Fibroblast of gingiva (primary cell): ENCODE measurements at regions not wholly inside any gene's neighbourhood (a gene's known extent, or its start where the extent isn't known, plus 50 kb on each side); places are given as distances from the start of the nearest gene placed in this dataset.
"Not testable (repeated sequence)": the region's sequence is repeated elsewhere in the genome, so short reads cannot be mapped to it uniquely, and the experiment has no call there.

Source experiments
- DNase-seq: peaks from one replicate; pipeline ENCODE4 v3.0.0-alpha.2; 2011; ENCODE audit warnings: low read depth

DNA sequence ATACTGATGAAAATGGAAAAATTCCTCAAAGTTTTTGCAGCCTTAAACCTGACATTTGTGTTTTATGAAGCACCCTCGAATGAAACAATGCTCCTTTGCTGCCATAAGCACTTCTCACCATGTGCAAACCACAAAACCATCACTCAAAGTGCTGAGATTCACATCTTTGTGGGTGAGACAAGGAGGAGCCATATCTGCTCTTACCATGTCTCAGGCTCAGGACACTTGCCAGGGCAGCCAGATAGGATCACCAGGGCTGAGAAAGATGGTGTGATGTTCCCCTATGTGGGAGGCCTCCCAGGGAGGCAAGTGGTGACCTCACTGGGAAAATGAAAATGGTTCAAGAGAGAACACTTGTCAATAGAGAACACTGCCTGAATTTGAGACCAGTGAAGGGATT, 120.4 kb downstream of the CCDC34 start:
- DNase-seq: no peak

DNA sequence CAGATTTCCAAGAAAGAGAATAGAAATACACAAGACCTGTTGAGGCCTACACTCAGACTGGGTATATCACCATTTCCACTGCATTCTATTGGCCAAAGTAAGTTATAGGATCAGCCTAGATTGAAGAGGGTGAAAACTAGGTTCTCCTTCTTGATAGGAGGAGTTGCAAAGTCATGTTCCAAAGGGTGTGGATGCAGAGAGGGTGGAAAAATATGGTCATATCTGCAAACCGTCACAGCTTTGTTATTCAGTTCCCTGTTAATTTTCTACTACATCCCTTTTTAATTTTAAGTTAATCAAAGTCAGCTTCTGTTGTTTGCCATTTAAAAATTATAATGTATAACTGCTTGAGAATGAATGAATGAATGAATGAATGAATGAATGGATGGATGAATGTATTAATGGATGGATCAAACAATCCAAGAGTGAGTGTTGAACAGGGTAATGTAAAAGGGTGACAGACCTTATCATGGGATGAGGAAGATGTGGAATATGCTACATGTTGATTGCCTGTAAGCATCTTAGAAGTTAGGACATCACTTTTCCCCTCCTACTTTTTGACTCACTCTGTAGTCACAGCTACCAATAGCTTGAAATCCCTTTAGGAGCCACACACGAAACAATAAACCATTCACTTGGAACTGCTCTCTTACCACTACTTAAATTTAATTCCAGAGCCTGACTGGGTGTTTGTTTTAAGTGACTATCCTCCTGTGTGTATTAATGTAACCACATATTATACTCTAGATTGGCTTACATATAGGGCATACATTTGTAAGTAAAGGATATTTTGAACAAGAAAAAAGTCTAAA, 121.5 kb downstream of the CCDC34 start:
- peak; percentile 61 for DNase-seq

DNA sequence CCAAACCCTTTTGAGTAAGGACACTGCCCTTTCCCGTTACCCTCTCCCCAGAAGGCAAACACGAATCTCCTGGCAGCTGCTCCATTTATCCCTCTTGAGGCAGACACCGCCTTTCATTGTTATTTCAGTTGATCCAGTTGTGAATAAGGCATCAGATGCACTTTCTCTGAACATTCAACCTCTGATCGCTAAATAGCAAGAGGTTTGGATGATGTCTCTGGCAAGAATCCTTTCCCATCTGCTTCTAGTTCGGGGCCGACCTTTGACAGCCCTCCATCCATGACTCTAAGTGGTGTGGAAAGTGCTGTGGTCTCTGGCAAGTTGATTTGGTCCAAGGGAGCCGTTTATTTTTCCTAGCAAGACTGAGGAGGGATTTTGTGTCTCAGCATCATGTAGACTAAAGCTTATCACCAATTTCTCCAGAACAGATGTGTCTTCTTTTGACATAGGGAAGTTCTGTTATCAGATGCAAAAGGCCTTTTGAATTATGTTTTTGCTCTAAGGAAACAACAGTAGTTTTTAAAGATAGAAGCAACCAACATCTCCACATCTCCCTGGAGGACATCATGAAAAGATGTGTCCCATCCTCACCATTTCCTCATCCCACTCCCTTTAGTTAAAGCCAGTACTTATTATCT, 123.6 kb downstream of the CCDC34 start:
- DNase-seq: peak; percentile 86

DNA sequence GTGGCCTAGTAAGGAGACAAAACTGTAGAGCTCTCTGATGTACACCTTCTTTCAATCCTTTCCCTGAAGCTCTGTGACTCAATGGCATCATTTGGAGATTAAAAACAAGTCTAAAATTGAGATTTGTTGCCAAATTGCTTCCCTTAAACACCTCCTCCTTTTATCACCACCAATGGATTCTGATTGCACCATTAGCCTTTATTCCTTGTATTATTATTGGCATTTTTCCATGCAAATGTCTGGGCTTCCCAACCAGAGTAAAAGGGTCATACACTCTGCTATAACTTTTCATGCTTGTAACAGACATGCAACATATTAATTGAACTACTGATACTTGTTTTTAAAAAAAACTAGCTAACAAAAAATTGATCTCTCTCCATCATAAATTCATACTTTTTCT, 124.2 kb downstream of the CCDC34 start:
- no peak for DNase-seq

DNA sequence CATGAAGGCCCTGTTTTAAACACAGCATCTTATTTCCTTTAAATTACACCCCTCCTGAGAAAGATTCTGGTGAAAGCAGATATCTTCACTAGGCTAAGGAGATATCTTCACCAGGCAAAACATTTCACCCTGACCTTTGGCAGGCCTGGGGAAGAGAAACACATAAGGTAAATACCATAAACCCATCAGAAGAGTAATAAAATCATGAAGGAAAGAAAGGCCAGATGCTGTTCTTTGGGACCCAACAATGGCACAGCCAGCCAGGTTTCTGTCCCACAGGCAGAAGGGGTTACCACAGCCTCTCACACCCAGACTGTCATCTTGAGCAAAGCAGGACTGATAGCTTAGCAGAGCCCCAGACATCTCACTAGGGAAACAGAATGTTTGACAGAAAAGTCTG, 125.4 kb downstream of the CCDC34 start:
- DNase-seq: no peak

DNA sequence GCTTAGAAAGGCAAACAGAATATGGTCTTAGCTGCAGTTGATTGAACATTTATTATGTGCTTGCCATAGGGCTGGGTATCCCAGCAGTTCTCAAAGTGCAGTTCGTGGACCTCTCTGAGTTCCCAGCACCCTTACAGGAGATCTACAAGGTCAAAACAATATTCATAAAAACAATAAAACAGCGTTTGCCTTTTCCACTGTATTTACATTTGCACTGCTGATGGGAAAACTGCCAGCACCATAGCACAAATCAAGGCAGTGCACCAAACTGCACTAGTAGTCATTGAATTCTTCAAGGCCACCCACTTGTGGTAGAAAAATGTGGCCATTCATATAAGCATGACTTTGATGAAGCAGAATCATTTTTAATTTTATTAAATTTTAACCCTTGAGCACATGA, 128.1 kb downstream of the CCDC34 start:
- DNase-seq: no peak

DNA sequence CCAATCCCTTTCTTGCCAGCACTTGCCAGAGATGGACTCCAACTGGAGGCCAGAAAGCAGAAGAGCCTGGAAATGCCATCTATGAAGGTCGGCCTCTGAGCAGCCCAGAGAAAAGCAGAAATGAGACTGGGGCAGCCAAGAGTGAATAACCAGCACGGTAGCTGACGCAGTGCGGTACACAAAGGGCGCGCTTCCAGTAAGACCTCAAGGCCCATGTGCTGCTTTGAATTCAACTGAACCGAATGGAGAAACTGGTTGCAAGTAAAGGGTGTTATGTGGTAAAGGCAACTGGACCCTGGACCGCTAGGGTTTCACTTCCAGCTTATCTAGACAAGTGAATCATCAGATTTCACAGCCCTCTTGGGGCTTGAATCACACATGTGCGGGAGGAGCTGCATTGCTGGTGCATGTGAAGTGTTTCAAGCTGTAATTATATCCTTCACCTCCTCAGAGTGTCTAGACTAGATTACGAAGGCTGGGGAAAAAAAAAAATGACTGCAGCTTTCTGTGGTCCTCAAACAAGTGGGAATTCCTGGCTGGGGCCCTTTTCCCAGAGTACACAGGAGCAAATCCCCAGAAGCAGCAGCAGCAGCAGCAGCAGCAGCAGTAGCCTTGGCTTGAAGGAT, 128.9 kb downstream of the CCDC34 start:
- peak; percentile 74 for DNase-seq

DNA sequence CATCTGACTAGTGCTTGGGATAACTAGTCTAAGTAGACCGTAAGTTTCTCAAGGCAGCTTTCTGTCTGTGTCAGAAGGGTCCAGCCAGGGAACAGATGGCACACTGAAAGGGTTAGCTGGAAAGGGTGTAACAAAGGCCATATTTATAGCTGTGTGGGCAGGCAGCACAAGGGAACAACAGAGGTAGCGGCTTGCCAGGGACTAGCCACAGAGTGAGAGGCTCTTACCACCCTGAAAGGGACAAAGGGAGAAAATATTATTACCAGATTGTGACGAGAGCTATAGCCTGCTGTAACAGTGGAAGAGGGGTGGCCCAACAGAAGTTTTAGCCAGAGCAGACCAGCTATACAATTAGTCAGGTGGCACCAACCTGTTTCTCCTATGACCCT, 129.4 kb downstream of the CCDC34 start:
- no peak for DNase-seq

DNA sequence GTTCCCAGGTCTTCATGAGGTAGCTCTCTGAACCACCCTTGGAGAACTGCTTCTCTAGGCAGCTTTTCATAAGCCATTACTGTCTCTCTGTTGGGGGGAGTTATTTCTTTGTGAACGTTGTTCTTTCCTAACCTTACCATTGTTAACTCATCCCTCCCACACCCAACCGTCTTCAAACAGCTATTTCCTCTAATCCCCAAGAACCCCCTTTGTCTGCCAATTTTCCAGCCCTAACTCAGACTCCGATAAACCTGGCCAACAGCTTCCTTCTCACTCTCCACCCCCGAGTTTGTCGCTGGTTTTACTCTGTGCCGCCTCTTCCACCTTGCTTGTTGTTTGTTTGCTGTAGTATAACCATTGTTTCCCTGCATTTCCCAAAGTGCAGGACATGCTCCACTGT, 131.5 kb downstream of the CCDC34 start:
- no peak for DNase-seq

DNA sequence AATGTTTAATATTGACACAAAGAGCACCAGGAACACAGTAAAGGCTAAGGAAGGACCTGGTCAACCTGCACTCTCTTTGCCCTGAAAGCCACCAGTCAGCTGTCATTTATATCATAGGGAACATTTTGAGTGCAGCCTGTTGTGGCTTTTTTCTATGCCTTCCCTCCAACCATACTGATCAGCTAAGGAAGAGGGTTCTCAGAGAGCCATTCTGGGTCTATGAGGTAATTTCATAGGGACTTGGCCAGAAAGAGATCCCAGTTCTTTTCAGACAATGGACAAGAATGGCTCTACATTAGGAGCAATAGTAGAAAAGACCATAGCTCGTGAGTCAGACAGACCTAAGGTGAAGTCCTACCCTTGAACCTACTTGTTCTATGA, 132.8 kb downstream of the CCDC34 start:
- no peak for DNase-seq

DNA sequence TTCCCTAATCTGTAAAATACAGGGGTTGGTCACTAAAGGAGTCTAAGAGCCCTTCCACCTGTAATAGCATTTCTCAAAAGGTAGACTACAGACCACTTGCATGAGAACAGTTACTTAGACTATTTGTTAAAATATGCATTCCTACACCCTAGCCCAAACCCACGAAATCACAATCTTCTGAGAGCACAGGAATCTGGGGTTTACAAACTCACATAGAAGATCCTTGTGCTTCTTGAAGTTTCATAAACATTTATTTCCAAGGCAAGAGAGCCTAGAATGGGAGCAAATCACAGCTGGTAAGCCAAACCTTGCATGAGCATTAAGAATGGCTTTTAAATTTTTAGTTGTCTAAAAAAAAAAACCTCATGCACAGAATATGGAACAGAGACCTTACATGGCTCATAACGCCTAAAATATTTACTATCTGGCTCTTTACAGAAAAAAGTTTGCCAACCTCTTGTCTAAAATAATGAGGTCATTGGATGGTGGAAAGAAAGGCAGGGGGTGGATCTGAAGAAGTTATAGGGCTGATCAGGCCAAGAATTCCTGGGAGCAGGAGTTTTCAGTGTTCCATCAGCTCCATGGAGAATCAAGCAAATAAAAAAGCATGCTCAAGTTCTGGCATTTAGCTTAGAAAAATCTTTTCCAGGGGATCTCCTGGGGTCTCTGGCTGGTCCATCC, 133.4 kb downstream of the CCDC34 start:
- DNase-seq: no peak

DNA sequence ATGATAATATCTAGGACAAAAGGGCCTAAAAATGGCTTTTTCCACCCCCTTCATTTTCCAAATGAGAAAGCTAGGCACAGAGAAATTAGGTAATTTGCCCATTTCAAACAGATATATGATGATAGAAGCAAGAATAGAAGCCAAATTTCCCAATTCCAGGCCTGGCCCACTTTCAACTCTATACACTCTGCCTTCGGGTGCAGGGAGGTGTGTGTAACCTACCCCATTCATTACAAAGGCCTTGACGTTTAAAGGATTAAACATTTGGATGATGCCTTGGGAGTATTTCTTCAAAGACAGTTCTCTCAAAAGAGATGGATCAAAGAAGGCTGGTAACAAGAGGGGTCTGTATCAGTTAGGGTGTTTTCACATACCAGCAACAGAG, 134.1 kb downstream of the CCDC34 start:
- DNase-seq: no peak

DNA sequence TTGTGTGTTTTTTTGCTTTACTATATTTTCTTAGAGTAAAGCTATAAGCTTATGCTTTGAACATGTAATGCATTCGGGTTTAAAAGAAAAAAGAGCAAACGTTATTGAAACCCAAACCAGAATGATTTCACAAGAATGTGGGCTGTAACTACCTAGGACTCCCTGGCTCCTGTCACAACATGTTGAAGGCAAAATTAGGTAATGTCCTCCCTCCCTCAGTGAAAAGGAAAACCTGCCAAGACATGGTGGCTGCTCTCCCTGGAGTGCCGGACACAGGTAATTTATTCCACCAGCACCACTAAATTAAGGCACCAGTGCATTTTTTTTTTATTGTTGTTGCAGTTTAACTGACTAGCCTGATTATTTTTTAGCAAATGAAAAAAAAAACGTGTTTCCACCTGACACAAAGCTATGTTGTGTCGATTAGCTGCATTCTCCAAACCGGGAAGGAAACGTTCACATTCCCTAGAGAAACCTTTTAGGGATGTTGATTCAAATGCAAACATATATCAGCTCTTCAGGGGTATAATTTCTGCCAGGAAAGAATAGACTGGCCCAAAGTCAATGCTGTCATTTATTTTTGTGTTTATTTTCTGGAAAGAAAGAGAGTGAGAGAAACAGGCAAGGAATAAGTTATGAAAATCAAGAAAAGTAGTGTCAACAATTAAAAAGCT, 134.6 kb downstream of the CCDC34 start:
- no peak for DNase-seq

DNA sequence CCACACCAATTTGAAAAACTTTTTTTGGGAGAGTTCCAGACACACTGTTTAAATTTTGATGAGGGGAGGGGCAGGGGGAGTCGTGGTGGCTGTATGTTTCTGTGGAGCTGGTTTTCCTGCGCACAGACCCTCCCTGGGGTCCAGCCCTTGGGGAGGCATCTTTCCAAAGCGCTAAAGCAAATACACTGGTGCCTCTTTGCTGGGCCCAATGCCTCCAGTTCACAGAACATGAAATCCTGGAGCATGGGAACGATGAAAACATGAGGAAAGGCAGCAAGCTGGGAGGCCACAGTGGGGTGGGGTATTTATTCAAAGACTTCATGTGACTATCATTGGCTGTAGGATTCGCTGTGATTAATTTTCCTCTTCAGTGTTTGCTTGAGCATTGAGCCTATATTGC, 135.3 kb downstream of the CCDC34 start:
- DNase-seq: no peak

DNA sequence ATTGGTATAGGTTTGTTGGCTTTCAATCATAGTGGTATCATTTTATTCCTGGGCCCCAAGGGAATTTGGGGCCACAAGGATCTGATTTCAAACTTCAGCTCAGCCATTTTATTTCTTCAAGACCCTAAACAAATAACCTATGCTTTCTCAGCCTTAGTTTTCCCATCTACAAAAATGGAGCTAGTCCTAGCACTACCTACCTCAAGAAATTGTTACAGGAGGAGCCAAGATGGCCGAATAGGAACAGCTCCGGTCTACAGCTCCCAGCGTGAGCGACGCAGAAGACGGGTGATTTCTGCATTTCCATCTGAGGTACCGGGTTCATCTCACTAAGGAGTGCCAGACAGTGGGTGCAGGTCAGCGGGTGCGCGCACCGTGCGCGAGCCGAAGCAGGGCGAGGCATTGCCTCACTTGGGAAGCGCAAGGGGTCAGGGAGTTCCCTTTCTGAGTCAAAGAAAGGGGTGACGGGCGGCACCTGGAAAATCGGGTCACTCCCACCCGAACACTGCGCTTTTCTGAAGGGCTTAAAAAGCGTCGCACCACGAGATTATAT, 143.5 kb downstream of the CCDC34 start:
- DNase-seq: not testable (repeated sequence)

DNA sequence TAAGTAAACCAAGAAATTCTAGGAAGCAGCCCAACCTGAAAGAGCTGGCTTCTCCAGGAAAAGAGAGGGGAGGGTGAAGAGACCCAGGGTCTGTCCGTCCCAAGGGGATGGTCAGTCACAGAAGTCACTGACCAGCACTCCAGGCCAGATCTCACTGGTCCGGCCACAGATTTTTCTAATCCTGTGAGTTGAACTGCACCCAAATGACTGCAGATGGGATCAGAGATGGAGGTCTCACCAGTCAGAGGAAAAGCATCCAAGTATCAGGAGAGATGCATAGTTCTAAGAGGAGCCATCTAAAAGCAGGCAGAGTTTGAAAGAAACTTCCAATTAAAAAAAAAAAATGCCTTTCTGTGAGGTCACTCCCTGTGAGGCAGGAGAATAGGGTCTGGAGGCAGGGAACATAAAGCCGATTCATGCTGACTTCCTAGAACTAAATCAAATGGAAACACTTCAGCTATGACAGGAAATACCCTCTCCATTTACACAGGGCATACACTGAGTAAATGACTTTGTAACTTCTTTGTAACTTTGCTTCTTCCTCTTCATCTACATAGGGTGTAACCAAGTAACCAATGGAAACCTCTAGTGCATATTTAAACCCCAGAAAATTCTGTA, 144.5 kb downstream of the CCDC34 start:
- DNase-seq: peak; percentile 82

DNA sequence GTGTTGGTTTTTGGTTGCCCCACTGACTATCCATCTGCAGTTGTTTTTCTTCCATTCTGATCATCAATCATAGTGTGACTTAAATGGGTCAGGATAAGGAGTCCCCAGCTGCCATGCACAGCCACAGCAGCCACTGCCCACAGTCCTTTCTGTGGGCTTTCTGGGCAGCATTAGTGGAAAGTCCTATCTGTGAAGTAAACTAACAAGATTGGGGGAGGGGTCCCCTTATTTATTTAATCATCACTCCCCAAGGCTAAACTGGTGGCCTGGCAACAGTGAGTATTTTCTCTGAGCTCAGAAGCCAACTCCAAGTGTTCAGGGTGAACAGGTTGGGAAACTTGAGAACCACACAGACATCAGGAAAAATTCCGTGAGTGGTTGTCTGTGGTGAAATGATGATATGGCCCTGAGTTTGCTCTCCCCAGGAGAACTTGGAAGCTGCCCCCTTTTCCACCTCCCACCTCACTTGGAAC, 145.0 kb downstream of the CCDC34 start:
- peak; percentile 57 for DNase-seq

DNA sequence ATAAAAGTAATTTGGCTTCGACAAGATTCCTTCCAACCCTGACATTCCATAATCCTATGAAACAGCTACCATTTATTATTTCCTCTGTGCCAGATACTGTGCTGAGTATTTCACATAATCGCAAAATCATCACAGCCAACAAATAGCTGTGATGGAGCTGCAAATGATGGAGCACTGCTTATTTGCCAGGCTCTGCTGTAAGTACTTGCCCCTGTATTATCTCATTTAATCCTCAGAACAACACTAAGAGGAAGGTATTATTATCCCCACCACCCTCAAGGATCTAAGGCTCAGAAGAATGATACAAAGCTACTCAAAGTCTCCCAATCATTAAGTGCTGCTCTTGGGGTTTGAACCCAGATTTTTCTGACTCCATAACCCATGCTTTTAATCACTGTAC, 145.5 kb downstream of the CCDC34 start:
- DNase-seq: no peak

DNA sequence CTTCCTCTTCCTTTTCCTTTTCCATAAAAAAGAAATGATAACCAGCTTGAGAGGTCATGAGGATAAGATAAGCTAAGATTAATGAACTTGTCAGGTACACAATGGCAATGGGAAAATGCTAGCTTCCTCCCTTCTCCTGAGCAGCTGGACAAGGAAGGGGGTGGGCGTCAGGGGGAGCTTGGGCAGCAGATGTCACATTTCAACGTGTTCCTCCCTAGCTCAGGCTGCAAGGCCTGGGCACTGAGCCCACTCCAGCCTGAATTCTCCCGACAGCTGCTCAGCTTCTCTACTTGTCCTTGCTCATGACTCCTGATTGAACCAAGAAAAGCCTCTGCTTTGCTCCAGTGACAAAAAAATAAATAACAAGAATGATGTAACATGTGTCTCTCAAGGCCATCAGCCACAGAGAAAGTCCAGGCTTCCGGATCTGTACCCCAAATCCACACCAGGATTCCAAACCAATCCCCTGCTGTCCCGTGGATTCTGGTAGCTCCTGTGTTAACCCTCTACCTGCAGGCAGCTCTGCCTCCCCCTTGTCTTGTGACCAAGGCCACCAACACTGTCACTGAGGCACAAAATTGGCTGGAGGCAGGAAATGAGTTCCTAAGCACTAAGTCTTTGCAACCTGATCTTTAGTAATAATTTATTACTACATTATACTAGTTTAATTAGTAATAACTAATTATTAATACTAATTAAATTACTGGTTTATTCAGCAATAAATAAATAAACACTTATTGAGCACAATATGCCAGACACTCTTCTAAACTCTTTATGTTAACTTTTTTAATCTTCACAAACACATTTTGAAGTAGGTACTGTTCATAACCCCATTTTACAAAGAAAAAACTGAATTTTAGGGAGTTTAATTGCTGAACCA, 146.5 kb downstream of the CCDC34 start:
- peak; percentile 31 for DNase-seq
